SK-N-SH treated with all-trans-retinoic acid at 6 μM for 48 hours (cell line): ENCODE measurements at regions not wholly inside any gene's neighbourhood (a gene's known extent, or its start where the extent isn't known, plus 50 kb on each side); places are given as distances from the start of the nearest gene placed in this dataset.
A peak's percentile ranks its signal among the peaks of the same experiment; 100 is the strongest.

Experiments used
- ATAC-seq: fragments of 200-7000 bp; cut with Tn5 transposase; 3 replicates; pipeline ENCODE4 v1.9.1; 2020; ENCODE audit warnings: mild to moderate bottlenecking, moderate library complexity
- ARNTL ChIP-seq: fragments of 450-650 bp; formaldehyde crosslinking; IDR thresholded peaks from 2 replicates; pipeline ENCODE4 v1.5.0; 2020; ENCODE audit warnings: low read depth, mild to moderate bottlenecking, moderate library complexity, borderline replicate concordance
- BACH2 ChIP-seq: fragments of 250-450 bp; sonication (Bioruptor Pico); IDR thresholded peaks from 2 replicates; pipeline ENCODE4 v1.9.0; 2021; ENCODE audit warnings: mild to moderate bottlenecking, borderline replicate concordance
- CSDC2 ChIP-seq: fragments of 250-450 bp; sonication (Bioruptor Pico); IDR thresholded peaks from 2 replicates; pipeline ENCODE4 v1.5.0; 2020; ENCODE audit warnings: mild to moderate bottlenecking, moderate library complexity
- ESRRG ChIP-seq: fragments of 250-450 bp; sonication (Bioruptor Pico); IDR thresholded peaks from 2 replicates; pipeline ENCODE4 v1.6.1; 2021; ENCODE audit warnings: mild to moderate bottlenecking
- ISL1 ChIP-seq: fragments of 250-450 bp; sonication (Bioruptor Pico); IDR thresholded peaks from 2 replicates; pipeline ENCODE4 v2.1.2; 2022; ENCODE audit warnings: mild to moderate bottlenecking, moderate library complexity
- OSR1 ChIP-seq: fragments of 250-450 bp; sonication (Bioruptor Pico); IDR thresholded peaks from 2 replicates; pipeline ENCODE4 v1.8.0; 2022; ENCODE audit warnings: moderate library complexity, mild to moderate bottlenecking, inconsistent platforms
- POU6F1 ChIP-seq: fragments of 250-450 bp; sonication (Bioruptor Pico); IDR thresholded peaks from 2 replicates; pipeline ENCODE4 v1.8.0; 2021; ENCODE audit warnings: low read depth, mild to moderate bottlenecking, moderate library complexity, borderline replicate concordance
- PPARA ChIP-seq: fragments of 250-450 bp; sonication (Bioruptor Pico); IDR thresholded peaks from 2 replicates; pipeline ENCODE4 v1.5.0; 2020; ENCODE audit warnings: mild to moderate bottlenecking, borderline replicate concordance
- RARB ChIP-seq: fragments of 250-450 bp; sonication (Bioruptor Pico); IDR thresholded peaks from 2 replicates; pipeline ENCODE4 v1.8.0; 2021; ENCODE audit warnings: mild to moderate bottlenecking, moderate library complexity
- SNAI2 ChIP-seq: fragments of 250-450 bp; sonication (Bioruptor Pico); IDR thresholded peaks from 2 replicates; pipeline ENCODE4 v1.5.0; 2020; ENCODE audit warnings: mild to moderate bottlenecking, moderate library complexity
- TCF4 ChIP-seq: fragments of 250-450 bp; sonication (Bioruptor Pico); IDR thresholded peaks from 2 replicates; pipeline ENCODE4 v1.8.0; 2021; ENCODE audit warnings: mild to moderate bottlenecking, moderate library complexity, borderline replicate concordance
- TOX ChIP-seq: fragments of 250-450 bp; sonication (Bioruptor Pico); IDR thresholded peaks from 2 replicates; pipeline ENCODE4 v1.8.0; 2021; ENCODE audit warnings: mild to moderate bottlenecking, moderate library complexity, borderline replicate concordance
- TSHZ2 ChIP-seq: fragments of 250-450 bp; sonication (Bioruptor Pico); IDR thresholded peaks from 2 replicates; pipeline ENCODE4 v1.5.0; 2020; ENCODE audit warnings: mild to moderate bottlenecking, moderate library complexity
- ZC3H10 ChIP-seq: fragments of 250-450 bp; sonication (Bioruptor Pico); IDR thresholded peaks from 2 replicates; pipeline ENCODE4 v1.5.1; 2021; ENCODE audit warnings: mild to moderate bottlenecking, moderate library complexity
- ZFP3 ChIP-seq: fragments of 250-450 bp; sonication (Bioruptor Pico); IDR thresholded peaks from 2 replicates; pipeline ENCODE4 v1.5.0; 2020; ENCODE audit warnings: mild to moderate bottlenecking, moderate library complexity
- ZFP30 ChIP-seq: fragments of 450-650 bp; formaldehyde crosslinking; IDR thresholded peaks from 2 replicates; pipeline ENCODE4 v1.5.0; 2022; ENCODE audit warnings: mild to moderate bottlenecking, moderate library complexity
- ZNF565 ChIP-seq: fragments of 450-650 bp; formaldehyde crosslinking; conservative IDR thresholded peaks from 2 replicates; pipeline ENCODE4 v1.5.0; 2020; ENCODE audit warnings: low read depth, mild to moderate bottlenecking, moderate library complexity
- ZNF70 ChIP-seq: fragments of 450-650 bp; formaldehyde crosslinking; IDR thresholded peaks from 2 replicates; pipeline ENCODE4 v1.5.0; 2020; ENCODE audit warnings: mild to moderate bottlenecking, moderate library complexity
- ZNF8 ChIP-seq: fragments of 450-650 bp; formaldehyde crosslinking; IDR thresholded peaks from 2 replicates; pipeline ENCODE4 v1.5.0; 2020; ENCODE audit warnings: mild to moderate bottlenecking, moderate library complexity
- TF ChIP-seq, protein P1 (sequence below): fragments of 250-450 bp; sonication (Bioruptor Pico); IDR thresholded peaks from 2 replicates; pipeline ENCODE4 v1.8.0; 2020; ENCODE audit warnings: mild to moderate bottlenecking, moderate library complexity, borderline replicate concordance

DNA sequence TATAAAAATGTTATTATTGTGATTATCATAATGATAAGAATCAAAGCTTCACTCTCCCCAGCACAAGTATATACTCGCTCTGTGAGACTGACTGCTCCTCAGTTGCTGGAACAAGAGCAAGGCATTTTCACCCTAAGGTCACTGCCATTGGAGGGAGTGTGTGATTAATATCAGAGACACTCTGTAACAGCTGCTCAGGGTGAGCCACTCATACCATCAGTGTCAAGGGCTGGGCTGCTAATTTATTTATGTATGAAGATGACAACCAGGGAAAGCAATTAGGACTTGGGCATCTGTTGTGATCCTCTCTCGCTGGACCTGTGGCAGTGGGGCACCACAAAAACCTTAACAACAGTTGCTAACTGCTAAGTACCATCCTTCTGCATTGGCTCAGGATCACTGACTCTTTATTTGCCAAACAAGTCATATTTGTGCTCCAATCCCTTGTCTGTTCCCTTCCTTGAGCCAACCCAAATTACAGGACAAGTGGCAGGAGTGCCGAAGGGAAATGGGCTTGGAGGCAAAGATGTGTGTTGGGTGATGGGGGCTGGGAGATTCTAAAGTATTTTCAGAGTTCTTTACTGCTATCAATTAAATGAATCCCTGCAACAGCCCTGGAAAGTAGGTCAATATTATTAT, 297.5 kb upstream of the STT3B start:
- TF ChIP-seq ZNF70 (CRISPR knock-in tag) (peak; percentile 67), OSR1 (CRISPR knock-in tag) (no peak)
- ATAC-seq: peak; percentile 35; the same call in 1 of the 3 replicates

DNA sequence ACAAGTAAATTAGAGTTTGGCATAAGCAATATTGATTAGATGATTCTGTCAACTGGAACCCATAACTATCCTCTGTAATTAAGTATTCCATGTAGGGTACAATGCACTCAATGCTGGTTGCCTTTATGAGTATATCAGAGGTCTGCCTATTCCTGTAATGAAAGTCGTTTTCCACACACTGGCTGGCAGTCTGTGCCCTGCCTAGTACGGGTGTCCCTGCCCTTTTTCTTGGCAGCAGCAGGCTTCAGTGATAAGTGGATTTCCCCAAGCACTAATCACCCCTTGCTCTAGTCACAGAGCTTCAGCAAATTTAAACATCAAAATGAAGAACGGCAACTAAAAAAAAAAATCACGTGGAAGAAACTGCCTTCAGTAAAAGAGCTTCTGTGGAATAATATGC, 294.8 kb upstream of the STT3B start:
- TF ChIP-seq TSHZ2 (CRISPR knock-in tag) (no peak), OSR1 (CRISPR knock-in tag) (no peak), ARNTL (no peak), RARB (CRISPR knock-in tag) (no peak), ESRRG (CRISPR knock-in tag) (no peak), TOX (CRISPR knock-in tag) (no peak), POU6F1 (no peak), ZNF565 (CRISPR knock-in tag) (no peak), ZC3H10 (no peak), PPARA (CRISPR knock-in tag) (no peak), BACH2 (CRISPR knock-in tag) (no peak), TCF4 (CRISPR knock-in tag) (no peak), ISL1 (CRISPR knock-in tag) (no peak)
- TF ChIP-seq, protein P1, sequence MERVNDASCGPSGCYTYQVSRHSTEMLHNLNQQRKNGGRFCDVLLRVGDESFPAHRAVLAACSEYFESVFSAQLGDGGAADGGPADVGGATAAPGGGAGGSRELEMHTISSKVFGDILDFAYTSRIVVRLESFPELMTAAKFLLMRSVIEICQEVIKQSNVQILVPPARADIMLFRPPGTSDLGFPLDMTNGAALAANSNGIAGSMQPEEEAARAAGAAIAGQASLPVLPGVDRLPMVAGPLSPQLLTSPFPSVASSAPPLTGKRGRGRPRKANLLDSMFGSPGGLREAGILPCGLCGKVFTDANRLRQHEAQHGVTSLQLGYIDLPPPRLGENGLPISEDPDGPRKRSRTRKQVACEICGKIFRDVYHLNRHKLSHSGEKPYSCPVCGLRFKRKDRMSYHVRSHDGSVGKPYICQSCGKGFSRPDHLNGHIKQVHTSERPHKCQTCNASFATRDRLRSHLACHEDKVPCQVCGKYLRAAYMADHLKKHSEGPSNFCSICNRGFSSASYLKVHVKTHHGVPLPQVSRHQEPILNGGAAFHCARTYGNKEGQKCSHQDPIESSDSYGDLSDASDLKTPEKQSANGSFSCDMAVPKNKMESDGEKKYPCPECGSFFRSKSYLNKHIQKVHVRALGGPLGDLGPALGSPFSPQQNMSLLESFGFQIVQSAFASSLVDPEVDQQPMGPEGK (CRISPR knock-in tag): no peak
- no peak for ATAC-seq

- TF ChIP-seq TOX (CRISPR knock-in tag): no peak
- no peak for TF ChIP-seq ZNF8
- TF ChIP-seq PPARA (CRISPR knock-in tag): no peak
- no peak for TF ChIP-seq ZC3H10
- no peak for TF ChIP-seq OSR1 (CRISPR knock-in tag)
- TF ChIP-seq TCF4 (CRISPR knock-in tag): no peak
- TF ChIP-seq ZFP30 (CRISPR knock-in tag): no peak
- TF ChIP-seq ESRRG (CRISPR knock-in tag): no peak
- TF ChIP-seq TSHZ2 (CRISPR knock-in tag): no peak
- no peak for ATAC-seq
Observed at GRCh38 chr3:31240013-31240412, 292.7 kb upstream of the STT3B start.

- no peak for ATAC-seq
- no peak for TF ChIP-seq ZNF70 (CRISPR knock-in tag)
- no peak for TF ChIP-seq ARNTL
- TF ChIP-seq ZNF565 (CRISPR knock-in tag): no peak
- no peak for TF ChIP-seq ZFP3 (CRISPR knock-in tag)
- TF ChIP-seq SNAI2 (CRISPR knock-in tag): no peak
- TF ChIP-seq CSDC2 (CRISPR knock-in tag): no peak
Observed at GRCh38 chr3:31240466-31240865, 292.3 kb upstream of the STT3B start.
